ENCODE measurements at regions not wholly inside any gene's neighbourhood (a gene's known extent, or its start where the extent isn't known, plus 50 kb on each side); places are given as distances from the start of the nearest gene placed in this dataset.

DNA sequence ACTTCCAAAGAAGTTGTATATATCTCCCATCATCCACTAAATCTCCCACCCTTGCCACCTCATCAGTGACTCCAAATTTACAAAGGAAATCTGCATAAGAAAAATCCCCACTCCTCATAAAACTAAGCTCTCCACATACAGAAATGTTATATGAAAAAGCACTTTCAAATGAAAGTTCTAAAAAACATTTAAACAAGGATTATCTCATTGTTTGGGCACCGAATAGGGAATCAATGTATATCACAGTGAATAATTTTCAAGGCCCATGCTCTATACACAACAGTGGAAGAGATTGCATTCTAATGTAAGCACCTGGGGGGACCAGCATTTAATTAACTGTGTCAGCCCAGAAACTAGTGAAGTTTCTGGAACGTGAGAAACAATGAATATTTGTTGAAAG is 70.1 kb downstream of the OSR1 start:
- H3K4me1 Mint-ChIP-seq, result peaks cover 6% of the 10 kb centered on the region
- no peak overlapping the region for H3K4me3 Mint-ChIP-seq
- no peak overlapping the region for H3K27ac Mint-ChIP-seq
- no peak for TF ChIP-seq CTCF (IDR thresholded peaks at IDR 0.05)
- peaks cover 3% of the 10 kb centered on the region for H3K27me3 Mint-ChIP-seq (ENCODE audit: low read depth, poor library complexity)
- H3K36me3 Mint-ChIP-seq (ENCODE audit: low read depth), result no peaks in the 10 kb centered on the region
- DNase-seq, result no peak
- peaks cover 3% of the 10 kb centered on the region for H3K9me3 Mint-ChIP-seq

DNA sequence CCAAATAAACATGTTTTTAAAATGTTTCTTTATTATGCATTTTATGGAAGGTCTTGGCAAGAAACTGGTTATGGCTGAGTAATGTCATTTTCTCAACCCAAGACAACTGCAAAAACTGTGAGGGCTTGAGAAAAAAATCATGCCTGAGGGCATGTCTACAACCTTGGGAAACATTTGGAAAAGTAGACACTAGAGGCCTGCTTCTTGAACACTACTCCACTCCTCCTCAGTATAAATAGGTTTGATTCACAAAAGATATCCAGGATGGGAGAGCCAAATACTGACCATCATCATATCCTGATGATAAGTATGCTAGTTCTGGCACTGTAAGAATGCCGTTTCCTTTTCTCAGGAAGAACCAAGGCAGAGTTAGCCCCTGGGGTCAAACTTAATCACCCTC is 71.1 kb downstream of the OSR1 start:
- TF ChIP-seq CTCF (IDR thresholded peaks at IDR 0.05), result no peak
- H3K36me3 Mint-ChIP-seq (ENCODE audit: low read depth), result no peaks in the 10 kb centered on the region
- DNase-seq, result no peak
- no peak overlapping the region for H3K27ac Mint-ChIP-seq
- peaks cover 3% of the 10 kb centered on the region for H3K9me3 Mint-ChIP-seq
- H3K4me1 Mint-ChIP-seq, result peaks cover 6% of the 10 kb centered on the region
- peaks cover 3% of the 10 kb centered on the region for H3K27me3 Mint-ChIP-seq (ENCODE audit: low read depth, poor library complexity)
- H3K4me3 Mint-ChIP-seq, result no peak overlapping the region

DNA sequence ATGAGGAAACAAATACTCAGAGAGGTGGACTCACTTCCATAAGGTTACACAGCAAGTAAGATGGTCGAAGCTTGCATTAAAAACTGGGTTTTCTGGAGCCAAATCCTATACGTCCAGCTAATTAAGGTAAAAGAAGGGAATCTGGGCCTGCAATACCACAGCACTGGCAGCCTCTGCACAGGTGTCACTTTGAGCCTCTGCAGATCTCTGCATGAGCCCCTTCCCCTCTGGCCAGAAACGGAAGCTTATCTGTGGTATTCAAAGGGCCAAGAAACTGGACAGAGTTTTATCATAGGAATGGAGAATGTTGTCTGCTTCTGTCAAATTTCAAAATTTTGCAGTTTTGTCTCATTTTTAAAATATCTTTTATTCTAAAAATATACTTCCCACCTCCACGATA is 76.1 kb downstream of the OSR1 start:
- Mint-ChIP-seq H3K9me3 (peaks cover 42% of the 10 kb centered on the region), H3K27ac (no peak overlapping the region), H3K4me1 (no peaks in the 10 kb centered on the region), H3K4me3 (no peak overlapping the region), H3K27me3 (ENCODE audit: low read depth, poor library complexity) (no peaks in the 10 kb centered on the region), H3K36me3 (ENCODE audit: low read depth) (peaks cover 31% of the 10 kb centered on the region)
- no peak for DNase-seq
- TF ChIP-seq CTCF (IDR thresholded peaks at IDR 0.05), result no peak

DNA sequence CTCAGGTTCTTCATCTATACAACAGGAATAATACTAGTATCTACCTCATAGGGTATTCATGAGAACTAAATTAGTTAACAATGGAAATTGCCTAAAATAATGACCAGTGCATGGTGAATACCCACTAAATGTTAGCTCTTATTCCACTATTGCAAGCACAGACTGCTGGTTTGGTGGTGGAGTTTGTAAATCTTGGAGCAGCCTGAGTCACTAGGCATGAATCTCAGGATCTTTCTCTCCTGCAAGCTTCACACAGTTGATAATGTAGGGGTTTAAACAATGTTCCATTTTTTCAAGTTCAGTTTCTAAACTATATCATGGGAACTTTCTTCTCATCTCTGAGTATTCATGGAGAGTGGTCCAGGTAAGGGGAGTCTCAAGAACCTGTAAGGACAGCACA is 84.0 kb downstream of the OSR1 start:
- no peak for DNase-seq
- Mint-ChIP-seq H3K27ac (no peak overlapping the region), H3K4me1 (no peaks in the 10 kb centered on the region), H3K27me3 (ENCODE audit: low read depth, poor library complexity) (no peaks in the 10 kb centered on the region), H3K36me3 (ENCODE audit: low read depth) (peaks cover 8% of the 10 kb centered on the region), H3K4me3 (no peak overlapping the region), H3K9me3 (peaks cover 18% of the 10 kb centered on the region)
- no peak for TF ChIP-seq CTCF (IDR thresholded peaks at IDR 0.05)

- H3K27ac Mint-ChIP-seq, result no peak overlapping the region
- no peaks in the 10 kb centered on the region for H3K4me1 Mint-ChIP-seq
- no peaks in the 10 kb centered on the region for H3K36me3 Mint-ChIP-seq (ENCODE audit: low read depth)
- H3K4me3 Mint-ChIP-seq, result no peak overlapping the region
- H3K9me3 Mint-ChIP-seq, result peaks cover 3% of the 10 kb centered on the region
- DNase-seq, result no peak
- H3K27me3 Mint-ChIP-seq (ENCODE audit: low read depth, poor library complexity), result no peaks in the 10 kb centered on the region
- no peak for TF ChIP-seq CTCF (IDR thresholded peaks at IDR 0.05)
Measured at GRCh38 chr2:19272941-19273470, 85.4 kb downstream of the OSR1 start.

DNA sequence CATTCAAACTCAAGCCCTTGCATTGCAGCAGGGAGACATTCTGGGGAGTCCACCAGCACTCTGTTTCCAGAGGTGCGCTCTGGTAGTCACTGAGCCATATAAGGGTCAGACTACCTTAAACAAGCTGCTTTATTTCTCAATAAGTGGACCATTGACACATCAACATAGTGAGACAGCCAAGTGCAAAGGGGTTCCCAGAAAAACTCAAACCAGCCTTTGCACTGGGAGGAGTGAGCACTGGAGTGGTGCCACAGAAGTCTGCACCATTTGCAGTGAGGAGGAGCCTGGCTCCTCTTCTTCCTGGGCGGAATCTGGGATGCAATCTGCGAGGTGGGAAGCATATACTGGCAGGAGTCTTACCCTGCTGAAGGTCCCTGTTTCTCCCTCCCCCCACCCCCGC is 86.4 kb downstream of the OSR1 start:
- H3K4me1 Mint-ChIP-seq, result no peaks in the 10 kb centered on the region
- no peak for TF ChIP-seq CTCF (IDR thresholded peaks at IDR 0.05)

More for the DNA sequence above, 86.4 kb downstream of the OSR1 start:
- Mint-ChIP-seq H3K4me3 (no peak overlapping the region), H3K27ac (no peak overlapping the region), H3K9me3 (no peaks in the 10 kb centered on the region), H3K27me3 (ENCODE audit: low read depth, poor library complexity) (no peaks in the 10 kb centered on the region), H3K36me3 (ENCODE audit: low read depth) (no peaks in the 10 kb centered on the region)
- no peak for DNase-seq

All from nephron progenitor cell (in vitro differentiated cells).